Activated CD8-positive, alpha-beta T cell treated with anti-CD3 and anti-CD28 coated beads, Interleukin-2, amount 10 ng/mL, durations not matched to agents 7 days and 5 days (primary cell): ENCODE measurements at regions not wholly inside any gene's neighbourhood (a gene's known extent, or its start where the extent isn't known, plus 50 kb on each side); places are given as distances from the start of the nearest gene placed in this dataset.
"Not testable (repeated sequence)": the region's sequence is repeated elsewhere in the genome, so short reads cannot be mapped to it uniquely, and the experiment has no call there.

Source experiments
- ATAC-seq: fragments of 150-1000 bp; cut with Tn5 transposase; one replicate; pipeline ENCODE4 v1.10.0; 2021; ENCODE audit warnings: moderate library complexity
- CTCF ChIA-PET: fragments of 350-600 bp; sonication (Branson Sonifier 250); formaldehyde crosslinking; loops from one replicate; lab custom pipeline; 2021; ENCODE audit warnings: antibody characterized with exemption; lab: Charles Lee
- POLR2A ChIA-PET: fragments of 350-600 bp; sonication (Branson Sonifier 250); formaldehyde crosslinking; loops from one replicate; lab custom pipeline; 2021; ENCODE audit warnings: antibody characterized with exemption; lab: Charles Lee
- DNase-seq: peaks from one replicate; pipeline ENCODE4 v3.0.0-alpha.2; 2020
- H3K27ac Mint-ChIP-seq: one replicate; pipeline ENCODE4 v1.8.0; 2021; ENCODE audit warnings: mild to moderate bottlenecking, mixed read lengths
- H3K27me3 Mint-ChIP-seq: one replicate; pipeline ENCODE4 v1.8.0; 2021; ENCODE audit warnings: low read depth, mixed read lengths
- H3K36me3 Mint-ChIP-seq: one replicate; pipeline ENCODE4 v1.8.0; 2021; ENCODE audit warnings: low read depth, mixed read lengths
- H3K4me1 Mint-ChIP-seq: one replicate; pipeline ENCODE4 v1.8.0; 2021; ENCODE audit warnings: low read depth, mixed read lengths
- H3K4me3 Mint-ChIP-seq: one replicate; pipeline ENCODE4 v1.8.0; 2021; ENCODE audit warnings: mild to moderate bottlenecking, mixed read lengths
- H3K9me3 Mint-ChIP-seq: one replicate; pipeline ENCODE4 v1.8.0; 2022; ENCODE audit warnings: mixed read lengths; ENCODE audit not compliant: insufficient read depth

DNA sequence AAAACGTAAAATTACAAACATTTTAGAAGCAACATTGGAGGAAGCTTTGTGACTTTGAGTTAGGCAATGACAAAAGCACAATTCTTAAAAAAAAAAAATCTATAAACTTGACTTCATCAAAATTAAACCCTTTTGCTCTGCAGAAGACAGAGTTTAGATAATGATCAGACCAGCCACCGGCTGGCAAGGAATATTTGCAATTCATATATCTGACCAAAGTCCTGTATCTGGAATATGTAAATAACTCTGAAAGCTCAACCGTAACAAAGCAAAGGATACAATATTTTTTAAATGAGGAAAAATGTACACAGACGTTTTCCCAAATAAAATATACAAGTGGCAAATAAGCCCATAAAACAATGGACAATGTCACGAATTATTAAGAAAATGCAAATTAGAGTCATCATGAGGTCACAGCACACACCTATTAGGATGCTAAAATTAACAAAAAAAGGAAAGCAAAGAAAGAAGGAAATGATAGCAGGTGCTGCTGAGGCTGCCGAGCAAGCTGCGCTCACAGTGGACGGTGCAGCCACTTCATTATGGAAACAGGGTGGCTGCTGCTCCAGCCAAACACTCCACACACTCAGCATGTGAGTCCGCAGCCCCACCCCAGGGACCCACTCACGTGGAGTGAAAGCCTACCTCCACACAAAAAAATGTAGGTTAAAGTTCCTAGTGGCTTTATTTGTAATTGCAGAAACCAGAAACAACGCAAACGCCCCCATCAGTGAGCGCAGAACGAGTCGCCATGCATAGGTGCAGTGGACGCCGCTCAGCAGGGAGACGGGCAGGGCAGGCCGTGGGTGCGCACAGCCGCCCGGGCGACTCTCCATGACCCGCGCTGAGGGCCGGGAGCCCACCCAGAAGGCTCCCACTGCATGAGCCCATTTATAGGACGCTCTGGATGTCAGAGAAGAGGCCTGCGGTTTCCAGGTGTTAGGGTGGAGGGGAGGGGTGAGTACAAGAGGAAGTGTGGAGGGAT, 375.4 kb downstream of the ADGRD1 start:
- ATAC-seq, H3K9me3 Mint-ChIP-seq, H3K4me3 Mint-ChIP-seq, H3K36me3 Mint-ChIP-seq, H3K27me3 Mint-ChIP-seq, DNase-seq, H3K4me1 Mint-ChIP-seq, CTCF ChIA-PET, POLR2A ChIA-PET, H3K27ac Mint-ChIP-seq: not testable (repeated sequence)

DNA sequence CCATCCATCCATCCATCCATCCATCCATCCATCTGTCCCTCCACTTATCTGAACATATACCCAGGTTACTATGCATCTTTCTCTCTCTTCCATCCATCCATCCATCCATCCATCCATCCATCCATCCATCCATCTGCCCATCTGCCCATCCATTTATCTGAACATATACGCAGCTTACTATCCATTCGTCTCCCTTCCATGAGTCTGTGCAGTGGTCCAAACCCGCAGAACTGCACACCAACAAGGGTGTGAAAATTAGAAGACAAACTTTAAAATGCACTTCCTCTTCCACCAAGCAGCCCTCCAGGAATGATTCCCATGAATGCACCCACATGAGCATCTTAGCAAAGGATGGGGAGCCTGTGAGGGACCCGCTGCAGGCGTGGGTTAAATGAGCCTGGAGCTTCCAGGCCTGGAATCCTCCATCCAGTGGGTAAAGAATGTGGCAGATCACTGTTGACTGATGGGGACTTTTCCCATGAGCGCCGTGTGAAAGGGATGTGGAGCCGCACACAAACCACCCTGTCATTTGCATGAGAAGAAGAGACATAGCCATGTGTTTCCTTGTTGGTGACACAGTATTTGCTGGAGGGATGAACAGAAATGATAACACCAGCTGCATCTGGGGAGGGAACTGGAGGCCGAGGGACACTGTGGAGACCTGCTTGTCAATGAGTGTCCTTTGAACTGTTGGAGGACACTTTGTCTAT, 376.6 kb downstream of the ADGRD1 start:
- no peaks in the 10 kb centered on the region for H3K9me3 Mint-ChIP-seq
- H3K36me3 Mint-ChIP-seq: no peaks in the 10 kb centered on the region
- ChIA-PET CTCF (no interaction called here), POLR2A (no interaction called here)
- no peak for DNase-seq
- H3K27ac Mint-ChIP-seq: no peak overlapping the region
- no peaks in the 10 kb centered on the region for H3K27me3 Mint-ChIP-seq
- H3K4me1 Mint-ChIP-seq: no peaks in the 10 kb centered on the region
- no peak for ATAC-seq
- H3K4me3 Mint-ChIP-seq: no peak overlapping the region

DNA sequence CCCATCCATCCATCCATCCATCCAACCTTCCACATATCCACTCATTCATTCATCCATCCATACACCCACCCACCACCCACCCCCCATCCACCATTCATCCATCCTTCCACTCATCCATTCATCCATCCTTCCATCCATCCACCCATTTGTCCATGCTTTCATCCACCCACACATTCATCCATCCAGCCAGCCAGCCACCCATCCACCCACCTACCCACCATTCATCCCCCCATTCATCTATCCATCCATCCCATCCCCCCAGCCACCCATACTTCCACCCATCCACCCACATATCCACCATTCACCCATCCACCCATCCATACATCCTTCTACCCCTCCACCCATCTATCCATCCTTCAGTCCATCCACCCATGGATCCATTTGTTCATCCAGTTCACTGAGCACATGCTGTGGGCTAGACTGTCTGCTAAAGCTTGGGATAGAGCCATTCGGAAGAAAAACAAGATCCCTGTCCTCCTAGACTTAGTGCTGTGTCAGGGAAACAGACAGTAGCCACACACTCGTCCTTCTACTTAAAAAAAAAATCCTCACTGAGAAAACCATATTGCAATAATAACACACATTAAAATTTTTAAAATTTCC, 377.5 kb downstream of the ADGRD1 start:
- POLR2A ChIA-PET: no interaction called here
- no peak for ATAC-seq
- DNase-seq: no peak
- Mint-ChIP-seq H3K36me3 (no peaks in the 10 kb centered on the region), H3K9me3 (no peaks in the 10 kb centered on the region), H3K4me3 (no peak overlapping the region), H3K4me1 (no peaks in the 10 kb centered on the region), H3K27me3 (no peaks in the 10 kb centered on the region), H3K27ac (no peak overlapping the region)
- CTCF ChIA-PET: no interaction called here

DNA sequence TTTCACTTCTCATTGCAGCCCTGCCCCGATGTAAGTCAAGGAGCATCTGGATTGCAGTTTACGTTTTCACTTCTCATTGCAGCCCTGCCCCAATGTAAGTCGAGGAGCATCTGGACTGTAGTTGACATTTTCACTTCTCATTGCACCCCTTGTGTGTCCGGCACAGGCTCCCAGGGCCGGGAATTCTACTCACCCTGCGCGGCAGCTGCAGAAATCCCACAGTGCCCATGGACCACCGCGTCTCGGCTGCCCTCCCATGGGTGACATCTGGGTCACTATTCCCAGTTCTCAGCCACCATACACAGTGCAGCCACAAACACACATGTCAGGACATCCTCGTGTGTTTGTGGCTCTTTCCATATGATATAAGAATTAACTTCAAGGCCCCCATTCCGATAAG, 378.5 kb downstream of the ADGRD1 start:
- Mint-ChIP-seq H3K4me1 (no peaks in the 10 kb centered on the region), H3K27ac (no peak overlapping the region), H3K36me3 (no peaks in the 10 kb centered on the region), H3K9me3 (no peaks in the 10 kb centered on the region), H3K27me3 (no peaks in the 10 kb centered on the region), H3K4me3 (no peak overlapping the region)
- no peak for DNase-seq
- CTCF ChIA-PET: no interaction called here
- POLR2A ChIA-PET: no interaction called here
- no peak for ATAC-seq

DNA sequence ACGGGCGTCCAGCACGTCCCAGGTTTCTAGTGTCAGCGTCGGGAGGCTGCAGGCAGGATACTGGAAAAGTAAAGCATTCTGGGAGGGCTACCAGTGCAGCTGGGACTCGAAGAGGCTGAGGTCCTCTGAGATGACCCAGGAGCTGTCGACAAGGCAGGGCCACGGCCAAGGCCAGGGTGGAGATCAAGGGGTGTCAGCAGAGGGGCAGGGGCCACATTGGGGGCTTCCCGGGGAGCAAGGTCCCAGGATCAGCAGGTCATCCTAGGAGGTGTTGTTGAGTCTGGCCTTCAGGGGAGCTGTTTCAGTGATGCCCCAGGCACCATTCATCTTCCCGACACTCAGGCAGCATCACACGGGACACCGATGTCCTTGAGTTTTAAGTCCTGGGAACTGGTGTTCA, 377.8 kb upstream of the SFSWAP start:
- DNase-seq: no peak
- Mint-ChIP-seq H3K9me3 (no peaks in the 10 kb centered on the region), H3K4me1 (no peaks in the 10 kb centered on the region), H3K27me3 (no peaks in the 10 kb centered on the region), H3K36me3 (no peaks in the 10 kb centered on the region), H3K27ac (no peak overlapping the region), H3K4me3 (no peak overlapping the region)
- ChIA-PET CTCF (no interaction called here), POLR2A (no interaction called here)
- no peak for ATAC-seq

DNA sequence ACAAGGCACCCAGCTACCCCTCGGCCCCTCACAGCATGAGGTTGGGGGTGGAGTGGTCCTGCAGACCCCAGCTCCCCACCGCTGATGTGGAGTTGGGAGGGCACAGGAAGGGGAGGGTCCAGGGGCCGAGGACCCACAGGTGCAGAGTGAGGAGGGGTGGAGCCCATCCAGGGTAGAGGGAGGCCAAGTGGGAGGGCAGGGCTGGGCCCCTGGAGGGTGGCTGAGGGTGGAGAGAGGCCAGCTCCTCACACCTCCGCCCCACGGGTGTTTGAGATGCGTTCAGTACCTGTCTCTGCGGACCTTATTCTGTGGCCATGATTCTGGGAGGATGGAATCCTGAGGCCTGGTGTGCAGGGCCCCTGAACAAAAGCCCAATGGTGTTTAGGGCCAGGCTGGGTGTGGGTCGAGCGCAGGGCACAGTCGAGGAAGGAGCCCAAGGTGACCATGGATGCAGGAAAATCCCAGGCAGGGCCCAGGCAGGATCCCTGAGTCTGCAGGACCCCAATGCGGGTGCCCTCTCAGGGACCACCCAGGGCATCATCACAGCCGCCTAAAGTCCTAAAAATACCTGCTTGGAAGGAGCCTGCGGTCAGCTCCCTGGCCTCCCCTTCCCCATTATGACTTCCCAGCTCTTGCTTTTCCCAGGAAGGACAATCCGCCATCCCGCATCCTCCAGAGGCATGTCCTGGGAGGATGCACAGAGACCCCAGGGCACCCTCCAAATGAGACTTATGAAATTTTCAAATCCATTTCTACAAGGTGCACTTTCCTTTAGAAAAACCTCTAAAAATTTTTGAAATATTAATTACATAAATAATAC, 377.1 kb upstream of the SFSWAP start:
- no peak for DNase-seq
- ChIA-PET POLR2A (no interaction called here), CTCF (no interaction called here)
- Mint-ChIP-seq H3K4me1 (no peaks in the 10 kb centered on the region), H3K27me3 (no peaks in the 10 kb centered on the region), H3K36me3 (no peaks in the 10 kb centered on the region), H3K9me3 (no peaks in the 10 kb centered on the region), H3K27ac (no peak overlapping the region), H3K4me3 (no peak overlapping the region)
- no peak for ATAC-seq

DNA sequence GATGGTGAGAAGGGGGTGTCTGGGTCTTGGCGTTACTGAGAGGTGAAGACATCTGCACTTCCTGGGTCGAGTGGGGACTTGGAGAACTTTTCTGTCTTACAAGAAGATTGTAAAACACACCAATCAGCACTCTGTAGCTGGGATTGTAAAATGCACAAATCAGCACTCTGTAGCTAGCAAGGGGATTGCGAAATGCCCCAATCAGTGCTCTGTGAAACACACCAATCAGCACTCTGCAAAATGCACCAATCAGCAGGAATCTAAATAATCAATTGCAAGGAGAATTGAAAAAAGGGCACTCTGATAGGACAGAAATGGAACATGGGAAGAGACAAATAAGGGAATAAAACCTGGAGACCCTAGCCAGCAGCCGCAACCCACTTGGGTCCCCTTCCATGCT, 376.1 kb upstream of the SFSWAP start:
- Mint-ChIP-seq H3K36me3 (no peaks in the 10 kb centered on the region), H3K4me3 (no peak overlapping the region), H3K9me3 (no peaks in the 10 kb centered on the region), H3K27ac (no peak overlapping the region), H3K4me1 (no peaks in the 10 kb centered on the region), H3K27me3 (no peaks in the 10 kb centered on the region)
- no peak for ATAC-seq
- ChIA-PET POLR2A (no interaction called here), CTCF (no interaction called here)
- DNase-seq: no peak

DNA sequence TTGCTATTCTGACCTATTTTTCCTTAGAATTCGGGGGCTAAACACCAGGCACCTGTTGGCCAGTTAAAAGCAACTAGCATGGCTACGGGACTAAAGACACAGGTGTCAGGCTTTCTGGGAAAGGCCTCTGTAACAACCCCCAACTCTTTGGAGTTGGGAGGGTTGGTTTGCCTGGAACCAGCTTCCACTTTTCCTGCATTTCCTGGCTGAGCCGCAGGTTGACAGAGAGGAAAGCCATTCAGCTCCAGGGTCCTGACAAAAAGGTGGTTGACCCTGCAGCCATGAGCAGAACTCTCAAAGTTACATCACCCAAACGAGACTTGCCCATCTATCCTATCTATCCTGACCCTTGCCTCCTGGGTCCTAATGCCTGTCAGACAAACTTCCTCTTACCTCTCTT, 375.4 kb upstream of the SFSWAP start:
- no peak for DNase-seq
- Mint-ChIP-seq H3K4me3 (no peak overlapping the region), H3K27ac (no peak overlapping the region), H3K36me3 (no peaks in the 10 kb centered on the region), H3K4me1 (no peaks in the 10 kb centered on the region), H3K27me3 (no peaks in the 10 kb centered on the region), H3K9me3 (no peaks in the 10 kb centered on the region)
- ATAC-seq: no peak
- ChIA-PET POLR2A (no interaction called here), CTCF (no interaction called here)

DNA sequence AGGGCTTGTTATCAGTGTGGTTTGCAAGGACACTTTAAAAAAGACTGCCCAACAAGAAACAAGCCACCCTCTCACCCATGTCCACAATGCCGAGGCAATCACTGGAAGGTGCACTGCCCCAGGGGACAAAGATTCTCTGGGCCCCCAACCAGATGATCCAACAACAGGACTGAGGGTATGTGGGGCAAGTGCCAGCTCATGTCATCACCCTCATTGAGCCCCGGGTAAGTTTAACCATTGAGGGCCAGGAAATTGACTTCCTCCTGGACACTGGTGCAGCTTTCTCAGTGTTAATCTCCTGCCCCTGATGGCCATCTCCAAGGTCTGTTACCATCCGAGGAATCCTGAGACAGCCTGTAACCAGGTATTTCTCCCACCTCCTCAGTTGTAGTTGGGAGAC, 373.0 kb upstream of the SFSWAP start:
- H3K27ac Mint-ChIP-seq, H3K27me3 Mint-ChIP-seq, H3K4me1 Mint-ChIP-seq, H3K9me3 Mint-ChIP-seq, ATAC-seq, CTCF ChIA-PET, POLR2A ChIA-PET, DNase-seq, H3K36me3 Mint-ChIP-seq, H3K4me3 Mint-ChIP-seq: not testable (repeated sequence)

DNA sequence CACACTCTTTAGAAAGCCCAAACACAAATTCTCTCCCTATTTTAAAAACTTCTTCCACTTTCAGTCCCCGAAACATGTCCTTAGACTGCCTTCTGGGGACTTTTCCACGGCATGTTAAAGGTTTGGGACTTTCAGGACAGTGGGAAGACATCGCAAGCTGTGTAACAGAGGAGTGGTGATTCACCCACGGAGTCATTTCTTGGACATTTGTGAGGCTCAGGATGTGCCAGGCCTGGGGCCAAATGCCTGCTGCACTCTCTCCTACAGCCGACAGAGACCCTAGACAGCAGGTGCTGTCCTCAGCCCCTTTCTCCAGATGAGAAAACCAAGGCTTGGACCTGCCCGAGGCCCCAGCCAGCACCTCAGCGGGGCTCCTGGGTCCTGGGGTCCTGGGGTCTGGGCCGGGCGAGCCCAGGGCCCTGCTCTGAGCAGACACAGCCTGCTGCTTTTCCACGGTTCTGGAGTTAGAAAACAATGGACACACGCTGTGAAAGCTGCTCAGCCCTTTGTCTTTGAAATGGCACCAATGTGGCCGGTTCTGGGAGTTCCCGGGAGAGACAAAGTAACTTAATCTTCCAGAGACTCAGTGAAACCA, 370.2 kb upstream of the SFSWAP start:
- H3K27ac Mint-ChIP-seq: no peak overlapping the region
- H3K4me3 Mint-ChIP-seq: no peak overlapping the region
- POLR2A ChIA-PET: no interaction called here

DNA sequence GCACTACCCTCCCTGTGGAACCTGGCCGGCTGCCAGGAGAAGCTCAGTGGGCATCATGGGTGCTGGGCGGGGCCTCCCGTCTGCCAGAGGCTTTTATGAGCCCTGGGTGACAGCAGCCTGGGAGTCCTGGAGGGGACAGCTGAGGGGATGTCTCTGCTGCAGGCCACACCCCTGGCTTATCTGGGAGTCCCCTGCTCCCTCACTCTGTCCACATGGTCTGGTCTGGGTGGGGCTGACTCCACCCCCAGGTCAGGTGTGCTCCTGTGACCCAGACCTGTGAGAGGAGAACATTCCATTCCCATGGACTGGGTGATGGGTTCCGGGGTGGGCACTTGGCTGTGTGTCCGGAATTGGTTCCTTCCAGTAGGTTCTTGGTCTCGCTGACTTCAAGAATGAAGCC, 369.3 kb upstream of the SFSWAP start:
- H3K4me1 Mint-ChIP-seq, DNase-seq, CTCF ChIA-PET, H3K4me3 Mint-ChIP-seq, ATAC-seq, H3K27me3 Mint-ChIP-seq, H3K9me3 Mint-ChIP-seq, POLR2A ChIA-PET, H3K27ac Mint-ChIP-seq, H3K36me3 Mint-ChIP-seq: not testable (repeated sequence)

More for the DNA sequence above, 370.2 kb upstream of the SFSWAP start:
- Mint-ChIP-seq H3K9me3 (no peaks in the 10 kb centered on the region), H3K36me3 (no peaks in the 10 kb centered on the region), H3K4me1 (no peaks in the 10 kb centered on the region), H3K27me3 (no peaks in the 10 kb centered on the region)
- no peak for DNase-seq
- CTCF ChIA-PET: no interaction called here
- no peak for ATAC-seq
